ENCODE measurements at regions not wholly inside any gene's neighbourhood (a gene's known extent, or its start where the extent isn't known, plus 50 kb on each side); places are given as distances from the start of the nearest gene placed in this dataset.

DNA sequence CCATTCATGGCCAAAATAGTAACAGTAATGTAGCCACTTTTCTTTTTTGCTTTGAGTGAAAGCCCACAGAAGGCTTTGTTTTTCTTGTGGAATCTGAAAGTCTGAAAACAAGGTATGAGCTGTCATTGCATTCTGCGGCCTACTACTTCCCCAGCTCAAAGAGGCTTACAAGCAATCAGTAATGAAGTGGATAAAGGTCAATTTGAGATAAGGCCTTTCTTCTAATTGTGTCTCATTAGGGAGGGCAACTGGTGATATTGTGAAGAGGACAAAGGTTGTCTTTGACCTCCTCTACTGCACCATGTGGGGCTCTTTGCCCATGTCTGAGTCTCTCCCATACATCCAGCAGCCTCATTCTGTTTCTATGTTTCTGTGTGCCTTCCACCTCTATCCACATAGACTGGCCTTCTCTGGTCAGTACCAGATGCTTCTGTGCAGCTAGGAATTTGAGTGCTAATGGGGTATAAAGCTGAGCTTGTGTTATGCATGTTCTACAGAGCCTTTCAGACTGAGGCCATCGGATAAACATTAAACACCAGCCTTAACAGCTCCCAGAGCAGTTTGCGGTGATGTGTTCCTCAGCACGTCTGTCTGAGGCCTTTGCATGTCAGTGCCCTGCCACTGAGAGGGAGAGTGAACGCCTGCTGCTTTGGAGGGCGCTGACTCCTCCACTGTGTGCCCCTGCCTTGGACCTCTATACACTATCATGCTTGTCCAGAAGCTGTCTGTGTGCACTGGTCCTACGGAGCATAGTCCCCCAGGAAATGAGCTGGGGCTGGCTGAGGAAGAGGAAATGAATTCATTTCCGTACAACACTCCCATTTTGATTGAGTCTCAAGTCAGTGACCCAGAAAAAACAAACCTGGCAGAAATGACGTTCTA, 80.2 kb downstream of the SH2D1A start:
- Histone ChIP-seq H3K27ac (no peak overlapping the region), H3K27me3 (no peaks in the 10 kb centered on the region), H3K4me3 (no peak overlapping the region), H3K9me3 (no peaks in the 10 kb centered on the region), H3K36me3 (no peaks in the 10 kb centered on the region), H3K4me1 (peaks cover 0 to 6% (median 0%) of the 10 kb centered on the region in 12 donors)
- DNase-seq (peak in 1 of 5 donors; percentile 13), ATAC-seq (peak in 3 of 4 donors; percentile 43 to 65 (median 58))
- intact Hi-C loops (cut with DNase I), result no loop called here
- TF ChIP-seq, protein P1, sequence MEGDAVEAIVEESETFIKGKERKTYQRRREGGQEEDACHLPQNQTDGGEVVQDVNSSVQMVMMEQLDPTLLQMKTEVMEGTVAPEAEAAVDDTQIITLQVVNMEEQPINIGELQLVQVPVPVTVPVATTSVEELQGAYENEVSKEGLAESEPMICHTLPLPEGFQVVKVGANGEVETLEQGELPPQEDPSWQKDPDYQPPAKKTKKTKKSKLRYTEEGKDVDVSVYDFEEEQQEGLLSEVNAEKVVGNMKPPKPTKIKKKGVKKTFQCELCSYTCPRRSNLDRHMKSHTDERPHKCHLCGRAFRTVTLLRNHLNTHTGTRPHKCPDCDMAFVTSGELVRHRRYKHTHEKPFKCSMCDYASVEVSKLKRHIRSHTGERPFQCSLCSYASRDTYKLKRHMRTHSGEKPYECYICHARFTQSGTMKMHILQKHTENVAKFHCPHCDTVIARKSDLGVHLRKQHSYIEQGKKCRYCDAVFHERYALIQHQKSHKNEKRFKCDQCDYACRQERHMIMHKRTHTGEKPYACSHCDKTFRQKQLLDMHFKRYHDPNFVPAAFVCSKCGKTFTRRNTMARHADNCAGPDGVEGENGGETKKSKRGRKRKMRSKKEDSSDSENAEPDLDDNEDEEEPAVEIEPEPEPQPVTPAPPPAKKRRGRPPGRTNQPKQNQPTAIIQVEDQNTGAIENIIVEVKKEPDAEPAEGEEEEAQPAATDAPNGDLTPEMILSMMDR (IDR thresholded peaks at IDR 0.05), result no peak
- TF ChIP-seq POLR2A (IDR thresholded peaks at IDR 0.05), result no peak
- 53 to 62% (median 58%) methylated on average over 9 of the region's 9 CpGs for WGBS, 4 donors

DNA sequence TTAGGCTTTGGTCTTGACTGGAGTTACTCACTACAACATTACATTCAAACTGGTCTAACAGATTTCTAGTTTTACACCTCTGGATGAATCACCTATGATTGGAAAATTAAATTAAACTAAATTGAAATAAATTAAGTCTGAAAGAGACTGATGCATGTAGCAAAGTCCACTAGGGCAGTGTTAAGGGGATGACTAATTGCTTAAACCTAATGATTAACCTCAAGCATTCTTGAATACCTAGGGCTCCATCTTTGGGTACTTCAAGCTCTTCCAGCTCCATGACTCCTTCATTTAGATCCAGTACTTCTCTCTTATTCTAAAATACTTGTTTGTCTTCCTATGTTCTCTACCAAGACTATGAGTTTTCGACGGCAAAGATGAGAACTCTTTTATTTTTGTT, 86.8 kb downstream of the SH2D1A start:
- Histone ChIP-seq H3K27me3 (peaks cover 0 to 1% (median 0%) of the 10 kb centered on the region in 9 donors), H3K4me1 (no peaks in the 10 kb centered on the region), H3K9me3 (no peaks in the 10 kb centered on the region), H3K27ac (no peak overlapping the region), H3K36me3 (no peaks in the 10 kb centered on the region), H3K4me3 (no peak overlapping the region)
- intact Hi-C loops (cut with DNase I), result no loop called here
- ATAC-seq (no peak), DNase-seq (no peak)
- TF ChIP-seq POLR2A (IDR thresholded peaks at IDR 0.05), result no peak
- TF ChIP-seq, protein P1 (IDR thresholded peaks at IDR 0.05), result no peak
- WGBS, 4 donors, result 47 to 97% (median 48%) methylated on average over 2 of the region's 2 CpGs

DNA sequence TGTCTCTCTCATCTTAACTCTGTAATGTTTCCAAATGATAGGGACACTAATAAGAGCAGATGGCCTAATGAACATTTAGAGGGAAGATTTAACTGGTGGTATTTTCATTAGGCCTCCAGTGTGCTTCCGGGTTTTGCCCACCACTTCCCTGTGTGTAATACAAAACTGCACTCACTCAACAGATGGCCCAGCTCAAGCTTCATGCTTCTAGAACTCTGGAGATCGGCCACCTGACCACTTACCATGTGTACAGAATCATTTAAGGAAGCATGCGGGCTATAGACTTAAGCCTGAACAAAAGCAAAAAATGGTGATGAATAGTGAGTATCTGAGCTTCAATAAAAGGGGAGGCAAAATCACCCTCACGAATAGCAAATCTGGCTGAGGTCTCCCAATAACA, 89.3 kb downstream of the SH2D1A start:
- no peak for ATAC-seq
- WGBS, 4 donors, result 60 to 80% (median 74%) methylated on average over 4 of the region's 4 CpGs

DNA sequence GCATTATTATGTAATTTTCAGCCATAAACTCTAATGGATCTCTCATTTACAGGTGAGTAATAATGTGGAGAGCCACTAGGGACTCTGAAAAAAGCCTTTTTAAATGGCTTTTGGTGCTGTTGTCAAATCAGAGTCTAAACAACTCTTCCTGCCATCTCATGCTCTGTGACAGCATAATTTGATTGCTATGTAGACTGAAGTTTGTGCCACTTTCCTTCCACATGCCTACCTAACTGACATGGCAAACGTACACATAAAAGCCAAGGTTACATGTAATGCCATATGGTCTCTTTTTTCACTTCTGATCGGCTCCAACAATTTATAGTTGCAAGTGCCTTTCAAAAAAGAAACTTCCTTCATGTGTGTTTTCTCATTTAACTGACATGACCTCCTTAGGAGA, 94.3 kb downstream of the SH2D1A start:
- no peak for ATAC-seq
- 60 to 86% (median 76%) methylated on average over 2 of the region's 2 CpGs for WGBS, 4 donors
- peaks cover 0 to 5% (median 0%) of the 10 kb centered on the region in 9 donors for H3K27me3 ChIP-seq
- H3K9me3 ChIP-seq, result no peaks in the 10 kb centered on the region
- no peaks in the 10 kb centered on the region for H3K4me1 ChIP-seq
- H3K36me3 ChIP-seq, result no peaks in the 10 kb centered on the region
- TF ChIP-seq, protein P1 (IDR thresholded peaks at IDR 0.05), result no peak
- no peak for TF ChIP-seq POLR2A (IDR thresholded peaks at IDR 0.05)
- DNase-seq, result no peak
- intact Hi-C loops (cut with DNase I), result no loop called here
- H3K27ac ChIP-seq, result no peak overlapping the region
- H3K4me3 ChIP-seq, result no peak overlapping the region

More for the DNA sequence above, 89.3 kb downstream of the SH2D1A start:
- Histone ChIP-seq H3K27me3 (peaks cover 0 to 5% (median 0%) of the 10 kb centered on the region in 9 donors), H3K4me1 (no peaks in the 10 kb centered on the region), H3K27ac (no peak overlapping the region), H3K36me3 (no peaks in the 10 kb centered on the region), H3K4me3 (no peak overlapping the region), H3K9me3 (no peaks in the 10 kb centered on the region)
- no peak for TF ChIP-seq POLR2A (IDR thresholded peaks at IDR 0.05)
- TF ChIP-seq, protein P1 (IDR thresholded peaks at IDR 0.05), result no peak
- intact Hi-C loops (cut with DNase I), result no loop called here
- DNase-seq, result no peak

Data from heart left ventricle (tissue), 16 donors.